Adrenal gland (tissue), 5 donors: ENCODE measurements at regions not wholly inside any gene's neighbourhood (a gene's known extent, or its start where the extent isn't known, plus 50 kb on each side); places are given as distances from the start of the nearest gene placed in this dataset.

Experiments
- POLR2A ChIP-seq, 2 donors: fragments of 450-650 bp; IDR thresholded peaks; one replicate each; pipeline ENCODE4 v1.6.1; 2017; ENCODE audit warnings: antibody characterized with exemption in 2 of 2, mild to moderate bottlenecking in 2 of 2, moderate library complexity in 1 of 2
- TF ChIP-seq, protein P1 (sequence below), 6 experiments: fragments of 450-650 bp in 4 of 6; fragments of 200-600 bp in 2 of 6; sonication (generic) in 1 of 6; IDR thresholded peaks; 1 replicate in 5 of 6; 2 replicates in 1 of 6; pipeline versions ENCODE4 v1.5.1 to v1.8.0; 2016 to 2021; ENCODE audit warnings: antibody characterized with exemption in 6 of 6, mild to moderate bottlenecking in 2 of 6, moderate library complexity in 1 of 6
- donor health status: DM: no; HTN: no; CAD: no.

GRCh38 chr9:23477908-23478307, 348.1 kb downstream of the ELAVL2 start:
- TF ChIP-seq, protein P1, sequence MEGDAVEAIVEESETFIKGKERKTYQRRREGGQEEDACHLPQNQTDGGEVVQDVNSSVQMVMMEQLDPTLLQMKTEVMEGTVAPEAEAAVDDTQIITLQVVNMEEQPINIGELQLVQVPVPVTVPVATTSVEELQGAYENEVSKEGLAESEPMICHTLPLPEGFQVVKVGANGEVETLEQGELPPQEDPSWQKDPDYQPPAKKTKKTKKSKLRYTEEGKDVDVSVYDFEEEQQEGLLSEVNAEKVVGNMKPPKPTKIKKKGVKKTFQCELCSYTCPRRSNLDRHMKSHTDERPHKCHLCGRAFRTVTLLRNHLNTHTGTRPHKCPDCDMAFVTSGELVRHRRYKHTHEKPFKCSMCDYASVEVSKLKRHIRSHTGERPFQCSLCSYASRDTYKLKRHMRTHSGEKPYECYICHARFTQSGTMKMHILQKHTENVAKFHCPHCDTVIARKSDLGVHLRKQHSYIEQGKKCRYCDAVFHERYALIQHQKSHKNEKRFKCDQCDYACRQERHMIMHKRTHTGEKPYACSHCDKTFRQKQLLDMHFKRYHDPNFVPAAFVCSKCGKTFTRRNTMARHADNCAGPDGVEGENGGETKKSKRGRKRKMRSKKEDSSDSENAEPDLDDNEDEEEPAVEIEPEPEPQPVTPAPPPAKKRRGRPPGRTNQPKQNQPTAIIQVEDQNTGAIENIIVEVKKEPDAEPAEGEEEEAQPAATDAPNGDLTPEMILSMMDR (IDR thresholded peaks at IDR 0.05), result no peak
- TF ChIP-seq POLR2A (IDR thresholded peaks at IDR 0.05), result no peak
